ENCODE measurements at regions not wholly inside any gene's neighbourhood (a gene's known extent, or its start where the extent isn't known, plus 50 kb on each side); places are given as distances from the start of the nearest gene placed in this dataset.

DNA sequence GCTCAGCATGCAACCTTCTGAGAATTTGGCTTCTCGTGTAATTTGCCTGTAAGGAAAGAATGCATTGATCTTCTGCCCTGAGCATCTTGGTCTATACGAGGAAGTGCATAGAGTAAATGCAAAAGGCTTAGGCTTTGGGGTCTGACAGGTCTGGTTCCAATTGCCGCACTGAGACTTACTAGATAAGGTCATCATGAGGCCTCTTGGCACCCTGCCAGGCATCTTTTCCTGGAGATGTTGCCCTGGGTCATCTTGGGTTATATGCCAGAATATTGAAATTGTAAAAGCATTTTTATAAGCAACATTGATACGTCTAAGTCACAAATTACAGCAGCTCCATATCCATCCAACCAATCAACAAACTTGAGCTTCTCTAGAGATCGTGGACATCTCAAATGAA is 108.8 kb upstream of the WARS2 start:
- H2BK5ac ChIP-seq (ENCODE audit: low read length): no peak overlapping the region
- no peak overlapping the region for H3K23ac ChIP-seq (ENCODE audit: low read depth, low read length, poor library complexity)
- H3K14ac ChIP-seq (ENCODE audit: low read length): no peak overlapping the region
- no peak overlapping the region for H2BK120ac ChIP-seq (ENCODE audit: low read depth, low read length)
- peaks cover 2% of the 10 kb centered on the region in 2 donors for H3K4me1 ChIP-seq (ENCODE audit: control insufficient read depth in 2 of 2, insufficient read depth in 1 of 2, low read depth in 1 of 2, low read length in 2 of 2)
- H2AFZ ChIP-seq (ENCODE audit: low read length): no peak overlapping the region
- no peak overlapping the region for H2AK5ac ChIP-seq (ENCODE audit: low read depth, low read length)
- no peak overlapping the region for H3K18ac ChIP-seq (ENCODE audit: low read length)
- H3K79me1 ChIP-seq (ENCODE audit: low read depth, low read length): no peaks in the 10 kb centered on the region
- H3K27me3 ChIP-seq (ENCODE audit: control insufficient read depth in 3 of 3, insufficient read depth in 3 of 3, low read depth in 1 of 3, low read length in 3 of 3): no peaks in the 10 kb centered on the region
- no peak overlapping the region for H4K8ac ChIP-seq (ENCODE audit: low read depth, low read length)
- no peaks in the 10 kb centered on the region for H3K9me3 ChIP-seq (replicated peaks in 1 of 2; ENCODE audit: control insufficient read depth in 2 of 2, insufficient read depth in 1 of 2, low read depth in 1 of 2, low read length in 2 of 2)
- H2BK12ac ChIP-seq (ENCODE audit: low read length): no peak overlapping the region
- WGBS, 2 donors (ENCODE audit: extremely low coverage in 2 of 2, insufficient read length in 2 of 2, insufficient replicate concordance in 1 of 2): no CpG with 5 or more reads among the region's 5 CpGs
- no peak overlapping the region for H2BK15ac ChIP-seq (ENCODE audit: low read length)
- no peak for DNase-seq (ENCODE audit: low spot score)
- no peak overlapping the region for H3K27ac ChIP-seq (replicated peaks; ENCODE audit: low read length)
- H3K4me2 ChIP-seq (ENCODE audit: insufficient read depth, low read length, poor library complexity, severe bottlenecking): no peak overlapping the region
- no peaks in the 10 kb centered on the region for H3K36me3 ChIP-seq (replicated peaks in 1 of 2; ENCODE audit: control insufficient read depth in 2 of 2, insufficient read depth in 2 of 2, low read length in 2 of 2)
- H4K91ac ChIP-seq (ENCODE audit: low read depth, low read length, poor library complexity): no peak overlapping the region
- no peak overlapping the region for H3K4me3 ChIP-seq (ENCODE audit: low read length in 2 of 2)
- no peak overlapping the region for H3K9ac ChIP-seq (ENCODE audit: low read depth, low read length, poor library complexity)
- H3K4ac ChIP-seq (ENCODE audit: low read length): no peak overlapping the region

- H2BK12ac ChIP-seq (ENCODE audit: low read length): no peak overlapping the region
Observed at GRCh38 chr1:119250299-119250698, 109.8 kb upstream of the WARS2 start.

DNA sequence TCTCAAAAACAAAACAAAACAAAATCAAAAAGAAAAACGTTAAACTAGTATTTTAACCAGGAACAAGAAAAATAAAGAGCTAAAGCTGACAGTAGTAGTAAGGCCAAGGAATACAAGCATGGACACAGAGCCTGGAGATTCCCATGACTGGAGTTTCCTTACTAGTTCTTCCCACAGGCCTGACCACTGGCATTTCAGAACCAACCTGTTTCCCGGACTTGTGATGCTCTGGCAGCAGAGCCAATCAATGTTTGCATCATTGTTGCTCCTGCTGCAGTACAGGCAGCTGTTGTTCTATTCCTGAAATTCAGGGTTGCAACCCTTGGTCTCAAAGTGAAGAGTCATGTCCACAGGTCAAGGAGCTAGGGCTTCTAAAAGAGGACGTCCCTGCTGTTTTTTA is 111.3 kb upstream of the WARS2 start:
- H2BK120ac ChIP-seq (ENCODE audit: low read depth, low read length): no peak overlapping the region
- no peaks in the 10 kb centered on the region for H3K9me3 ChIP-seq (replicated peaks in 1 of 2; ENCODE audit: control insufficient read depth in 2 of 2, insufficient read depth in 1 of 2, low read depth in 1 of 2, low read length in 2 of 2)
- H3K4me1 ChIP-seq (ENCODE audit: control insufficient read depth in 2 of 2, insufficient read depth in 1 of 2, low read depth in 1 of 2, low read length in 2 of 2): no peaks in the 10 kb centered on the region
- no peak overlapping the region for H2AFZ ChIP-seq (ENCODE audit: low read length)
- no peak overlapping the region for H3K27ac ChIP-seq (replicated peaks; ENCODE audit: low read length)
- H3K23ac ChIP-seq (ENCODE audit: low read depth, low read length, poor library complexity): no peak overlapping the region
- no peaks in the 10 kb centered on the region for H3K79me1 ChIP-seq (ENCODE audit: low read depth, low read length)
- no peak overlapping the region for H3K9ac ChIP-seq (ENCODE audit: low read depth, low read length, poor library complexity)
- DNase-seq (ENCODE audit: low spot score): no peak
- no peaks in the 10 kb centered on the region for H3K36me3 ChIP-seq (replicated peaks in 1 of 2; ENCODE audit: control insufficient read depth in 2 of 2, insufficient read depth in 2 of 2, low read length in 2 of 2)
- H3K14ac ChIP-seq (ENCODE audit: low read length): no peak overlapping the region
- no peak overlapping the region for H3K4me3 ChIP-seq (ENCODE audit: low read length in 2 of 2)
- WGBS, 2 donors (ENCODE audit: extremely low coverage in 2 of 2, insufficient read length in 2 of 2, insufficient replicate concordance in 1 of 2): no CpG with 5 or more reads among the region's 3 CpGs
- no peak overlapping the region for H2AK5ac ChIP-seq (ENCODE audit: low read depth, low read length)
- H2BK12ac ChIP-seq (ENCODE audit: low read length): no peak overlapping the region
- H3K27me3 ChIP-seq (ENCODE audit: control insufficient read depth in 3 of 3, insufficient read depth in 3 of 3, low read depth in 1 of 3, low read length in 3 of 3): no peaks in the 10 kb centered on the region
- no peak overlapping the region for H3K4ac ChIP-seq (ENCODE audit: low read length)
- H4K8ac ChIP-seq (ENCODE audit: low read depth, low read length): no peak overlapping the region
- no peak overlapping the region for H3K18ac ChIP-seq (ENCODE audit: low read length)
- no peak overlapping the region for H2BK15ac ChIP-seq (ENCODE audit: low read length)
- H4K91ac ChIP-seq (ENCODE audit: low read depth, low read length, poor library complexity): no peak overlapping the region
- no peak overlapping the region for H3K4me2 ChIP-seq (ENCODE audit: insufficient read depth, low read length, poor library complexity, severe bottlenecking)
- H2BK5ac ChIP-seq (ENCODE audit: low read length): no peak overlapping the region

More at GRCh38 chr1:119250299-119250698, 109.8 kb upstream of the WARS2 start:
- H3K36me3 ChIP-seq (replicated peaks in 1 of 2; ENCODE audit: control insufficient read depth in 2 of 2, insufficient read depth in 2 of 2, low read length in 2 of 2): no peaks in the 10 kb centered on the region
- H3K9me3 ChIP-seq (replicated peaks in 1 of 2; ENCODE audit: control insufficient read depth in 2 of 2, insufficient read depth in 1 of 2, low read depth in 1 of 2, low read length in 2 of 2): no peaks in the 10 kb centered on the region
- no peak overlapping the region for H2BK15ac ChIP-seq (ENCODE audit: low read length)
- no peak overlapping the region for H3K4me2 ChIP-seq (ENCODE audit: insufficient read depth, low read length, poor library complexity, severe bottlenecking)
- no peak overlapping the region for H3K9ac ChIP-seq (ENCODE audit: low read depth, low read length, poor library complexity)
- DNase-seq (ENCODE audit: low spot score): no peak
- no peak overlapping the region for H3K14ac ChIP-seq (ENCODE audit: low read length)
- H3K27ac ChIP-seq (replicated peaks; ENCODE audit: low read length): no peak overlapping the region
- H2BK120ac ChIP-seq (ENCODE audit: low read depth, low read length): no peak overlapping the region
- H2AK5ac ChIP-seq (ENCODE audit: low read depth, low read length): no peak overlapping the region
- peaks cover 2% of the 10 kb centered on the region in 2 donors for H3K4me1 ChIP-seq (ENCODE audit: control insufficient read depth in 2 of 2, insufficient read depth in 1 of 2, low read depth in 1 of 2, low read length in 2 of 2)
- no peak overlapping the region for H2AFZ ChIP-seq (ENCODE audit: low read length)
- H3K18ac ChIP-seq (ENCODE audit: low read length): no peak overlapping the region
- H3K4me3 ChIP-seq (ENCODE audit: low read length in 2 of 2): no peak overlapping the region
- no CpG with 5 or more reads among the region's 1 CpG for WGBS, 2 donors (ENCODE audit: extremely low coverage in 2 of 2, insufficient read length in 2 of 2, insufficient replicate concordance in 1 of 2)
- no peak overlapping the region for H3K23ac ChIP-seq (ENCODE audit: low read depth, low read length, poor library complexity)
- H3K4ac ChIP-seq (ENCODE audit: low read length): no peak overlapping the region
- H2BK5ac ChIP-seq (ENCODE audit: low read length): no peak overlapping the region
- H4K8ac ChIP-seq (ENCODE audit: low read depth, low read length): no peak overlapping the region
- H3K79me1 ChIP-seq (ENCODE audit: low read depth, low read length): no peaks in the 10 kb centered on the region
- H3K27me3 ChIP-seq (ENCODE audit: control insufficient read depth in 3 of 3, insufficient read depth in 3 of 3, low read depth in 1 of 3, low read length in 3 of 3): no peaks in the 10 kb centered on the region
- H4K91ac ChIP-seq (ENCODE audit: low read depth, low read length, poor library complexity): no peak overlapping the region

GRCh38 chr1:119253366-119253765 is 112.9 kb upstream of the WARS2 start:
- H2BK15ac ChIP-seq (ENCODE audit: low read length): no peak overlapping the region

More at GRCh38 chr1:119253366-119253765, 112.9 kb upstream of the WARS2 start:
- H3K18ac ChIP-seq (ENCODE audit: low read length): no peak overlapping the region
- H4K8ac ChIP-seq (ENCODE audit: low read depth, low read length): no peak overlapping the region
- no peak overlapping the region for H2BK12ac ChIP-seq (ENCODE audit: low read length)
- no peak overlapping the region for H2AK5ac ChIP-seq (ENCODE audit: low read depth, low read length)
- no peak overlapping the region for H4K91ac ChIP-seq (ENCODE audit: low read depth, low read length, poor library complexity)
- H3K4me3 ChIP-seq (ENCODE audit: low read length in 2 of 2): no peak overlapping the region
- H3K14ac ChIP-seq (ENCODE audit: low read length): no peak overlapping the region
- H2BK120ac ChIP-seq (ENCODE audit: low read depth, low read length): no peak overlapping the region
- no peak overlapping the region for H3K4me2 ChIP-seq (ENCODE audit: insufficient read depth, low read length, poor library complexity, severe bottlenecking)
- no peak overlapping the region for H2BK5ac ChIP-seq (ENCODE audit: low read length)
- H3K9me3 ChIP-seq (replicated peaks in 1 of 2; ENCODE audit: control insufficient read depth in 2 of 2, insufficient read depth in 1 of 2, low read depth in 1 of 2, low read length in 2 of 2): no peaks in the 10 kb centered on the region
- H3K4ac ChIP-seq (ENCODE audit: low read length): no peak overlapping the region
- no peak overlapping the region for H3K9ac ChIP-seq (ENCODE audit: low read depth, low read length, poor library complexity)
- H3K79me1 ChIP-seq (ENCODE audit: low read depth, low read length): no peaks in the 10 kb centered on the region
- DNase-seq (ENCODE audit: low spot score): no peak
- H2AFZ ChIP-seq (ENCODE audit: low read length): no peak overlapping the region
- no CpG with 5 or more reads among the region's 1 CpG for WGBS, 2 donors (ENCODE audit: extremely low coverage in 2 of 2, insufficient read length in 2 of 2, insufficient replicate concordance in 1 of 2)
- no peak overlapping the region for H3K27ac ChIP-seq (replicated peaks; ENCODE audit: low read length)
- H3K23ac ChIP-seq (ENCODE audit: low read depth, low read length, poor library complexity): no peak overlapping the region
- H3K36me3 ChIP-seq (replicated peaks in 1 of 2; ENCODE audit: control insufficient read depth in 2 of 2, insufficient read depth in 2 of 2, low read length in 2 of 2): no peaks in the 10 kb centered on the region
- no peaks in the 10 kb centered on the region for H3K4me1 ChIP-seq (ENCODE audit: control insufficient read depth in 2 of 2, insufficient read depth in 1 of 2, low read depth in 1 of 2, low read length in 2 of 2)
- no peaks in the 10 kb centered on the region for H3K27me3 ChIP-seq (ENCODE audit: control insufficient read depth in 3 of 3, insufficient read depth in 3 of 3, low read depth in 1 of 3, low read length in 3 of 3)

Data from neuronal stem cell (in vitro differentiated cells).